HG02588 (cell line): ENCODE measurements at regions not wholly inside any gene's neighbourhood (a gene's known extent, or its start where the extent isn't known, plus 50 kb on each side); places are given as distances from the start of the nearest gene placed in this dataset.

Source experiments
- ATAC-seq: cut with Tn5 transposase; IDR thresholded peaks from one replicate; pipeline ENCODE4 v1.9.1; 2021; ENCODE audit warnings: mild to moderate bottlenecking, moderate library complexity; ENCODE audit not compliant: unreplicated experiment

- no peak for ATAC-seq
These were observed 695.7 kb upstream of the NECTIN3 start for GRCh38 chr3:110375751-110376518.

GRCh38 chr3:110378481-110378880 is 693.1 kb upstream of the NECTIN3 start:
- no peak for ATAC-seq

- ATAC-seq = no peak
These were observed 689.6 kb upstream of the NECTIN3 start for GRCh38 chr3:110381992-110382391.

GRCh38 chr3:110383356-110383755 is 688.3 kb upstream of the NECTIN3 start:
- ATAC-seq = no peak

GRCh38 chr3:110384601-110385000 is 687.0 kb upstream of the NECTIN3 start:
- ATAC-seq = no peak

GRCh38 chr3:110389005-110389404 is 682.6 kb upstream of the NECTIN3 start:
- no peak for ATAC-seq

GRCh38 chr3:110390372-110390771 is 681.2 kb upstream of the NECTIN3 start:
- no peak for ATAC-seq

GRCh38 chr3:110391042-110391441 is 680.6 kb upstream of the NECTIN3 start:
- no peak for ATAC-seq

GRCh38 chr3:110391640-110392395 is 679.8 kb upstream of the NECTIN3 start:
- no peak for ATAC-seq

- ATAC-seq = no peak
These were observed 677.7 kb upstream of the NECTIN3 start for GRCh38 chr3:110393941-110394340.

GRCh38 chr3:110397115-110397514 is 674.5 kb upstream of the NECTIN3 start:
- no peak for ATAC-seq

- no peak for ATAC-seq
These were observed 671.3 kb upstream of the NECTIN3 start for GRCh38 chr3:110400315-110400714.

GRCh38 chr3:110405830-110406585 is 665.6 kb upstream of the NECTIN3 start:
- no peak for ATAC-seq

- no peak for ATAC-seq
These were observed 658.4 kb upstream of the NECTIN3 start for GRCh38 chr3:110413266-110413665.

GRCh38 chr3:110413807-110414748 is 657.5 kb upstream of the NECTIN3 start:
- ATAC-seq = no peak

GRCh38 chr3:110414855-110415254 is 656.8 kb upstream of the NECTIN3 start:
- no peak for ATAC-seq

- no peak for ATAC-seq
These were observed 652.5 kb upstream of the NECTIN3 start for GRCh38 chr3:110419096-110419495.

GRCh38 chr3:110419601-110420000 is 652.0 kb upstream of the NECTIN3 start:
- no peak for ATAC-seq

GRCh38 chr3:110420158-110420641 is 651.4 kb upstream of the NECTIN3 start:
- ATAC-seq = no peak

GRCh38 chr3:110423276-110423675 is 648.3 kb upstream of the NECTIN3 start:
- no peak for ATAC-seq
